ENCODE measurements at regions not wholly inside any gene's neighbourhood (a gene's known extent, or its start where the extent isn't known, plus 50 kb on each side); places are given as distances from the start of the nearest gene placed in this dataset.

- H3K9me3 ChIP-seq = no peaks in the 10 kb centered on the region
- H3K36me3 ChIP-seq = no peaks in the 10 kb centered on the region
- H3K27me3 ChIP-seq = no peaks in the 10 kb centered on the region
- no peaks in the 10 kb centered on the region for H3K4me1 ChIP-seq (ENCODE audit: control insufficient read depth in 1 of 2, insufficient read depth in 1 of 2, low read depth in 1 of 2, low read length in 1 of 2)
- H3K27ac ChIP-seq = no peak overlapping the region
- TF ChIP-seq, protein P1, sequence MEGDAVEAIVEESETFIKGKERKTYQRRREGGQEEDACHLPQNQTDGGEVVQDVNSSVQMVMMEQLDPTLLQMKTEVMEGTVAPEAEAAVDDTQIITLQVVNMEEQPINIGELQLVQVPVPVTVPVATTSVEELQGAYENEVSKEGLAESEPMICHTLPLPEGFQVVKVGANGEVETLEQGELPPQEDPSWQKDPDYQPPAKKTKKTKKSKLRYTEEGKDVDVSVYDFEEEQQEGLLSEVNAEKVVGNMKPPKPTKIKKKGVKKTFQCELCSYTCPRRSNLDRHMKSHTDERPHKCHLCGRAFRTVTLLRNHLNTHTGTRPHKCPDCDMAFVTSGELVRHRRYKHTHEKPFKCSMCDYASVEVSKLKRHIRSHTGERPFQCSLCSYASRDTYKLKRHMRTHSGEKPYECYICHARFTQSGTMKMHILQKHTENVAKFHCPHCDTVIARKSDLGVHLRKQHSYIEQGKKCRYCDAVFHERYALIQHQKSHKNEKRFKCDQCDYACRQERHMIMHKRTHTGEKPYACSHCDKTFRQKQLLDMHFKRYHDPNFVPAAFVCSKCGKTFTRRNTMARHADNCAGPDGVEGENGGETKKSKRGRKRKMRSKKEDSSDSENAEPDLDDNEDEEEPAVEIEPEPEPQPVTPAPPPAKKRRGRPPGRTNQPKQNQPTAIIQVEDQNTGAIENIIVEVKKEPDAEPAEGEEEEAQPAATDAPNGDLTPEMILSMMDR (IDR thresholded peaks at IDR 0.05) = no peak
- no peak overlapping the region for H3K4me3 ChIP-seq (ENCODE audit: low read depth in 1 of 2, low read length in 1 of 2)
These were observed 690.4 kb upstream of the CDH18 start for GRCh38 chr5:20678386-20678785.

- H3K27me3 ChIP-seq = no peaks in the 10 kb centered on the region
- H3K4me3 ChIP-seq (ENCODE audit: low read depth in 1 of 2, low read length in 1 of 2) = no peak overlapping the region
- no peaks in the 10 kb centered on the region for H3K4me1 ChIP-seq (ENCODE audit: control insufficient read depth in 1 of 2, insufficient read depth in 1 of 2, low read depth in 1 of 2, low read length in 1 of 2)
- H3K36me3 ChIP-seq = no peaks in the 10 kb centered on the region
- H3K27ac ChIP-seq = no peak overlapping the region
- TF ChIP-seq, protein P1 (IDR thresholded peaks at IDR 0.05) = no peak
- H3K9me3 ChIP-seq = no peaks in the 10 kb centered on the region
These were observed 672.6 kb upstream of the CDH18 start for GRCh38 chr5:20660588-20660987.

DNA sequence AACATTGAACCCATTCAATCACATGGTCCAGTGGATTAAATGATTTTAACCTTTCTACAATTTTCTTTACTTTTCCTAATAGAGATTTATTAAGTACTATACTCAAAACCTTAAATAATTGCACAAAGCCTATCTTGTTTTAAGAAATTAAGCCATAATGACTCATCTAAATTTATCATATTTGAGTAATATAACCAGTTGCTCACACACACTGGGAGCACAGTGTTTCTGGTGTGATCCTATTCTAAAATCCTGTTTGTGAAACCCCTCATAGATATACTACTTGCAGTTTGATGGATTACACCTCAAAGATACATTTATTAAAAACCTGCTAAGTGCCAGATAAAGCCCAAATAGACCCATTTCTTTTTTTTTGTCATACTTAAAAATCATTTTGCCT lies 668.3 kb upstream of the CDH18 start:
- H3K4me3 ChIP-seq (ENCODE audit: low read depth in 1 of 2, low read length in 1 of 2) = no peak overlapping the region
- TF ChIP-seq, protein P1 (IDR thresholded peaks at IDR 0.05) = no peak
- no peaks in the 10 kb centered on the region for H3K27me3 ChIP-seq
- no peak overlapping the region for H3K27ac ChIP-seq
- no peaks in the 10 kb centered on the region for H3K4me1 ChIP-seq (ENCODE audit: control insufficient read depth in 1 of 2, insufficient read depth in 1 of 2, low read depth in 1 of 2, low read length in 1 of 2)
- H3K9me3 ChIP-seq = no peaks in the 10 kb centered on the region
- H3K36me3 ChIP-seq = no peaks in the 10 kb centered on the region

DNA sequence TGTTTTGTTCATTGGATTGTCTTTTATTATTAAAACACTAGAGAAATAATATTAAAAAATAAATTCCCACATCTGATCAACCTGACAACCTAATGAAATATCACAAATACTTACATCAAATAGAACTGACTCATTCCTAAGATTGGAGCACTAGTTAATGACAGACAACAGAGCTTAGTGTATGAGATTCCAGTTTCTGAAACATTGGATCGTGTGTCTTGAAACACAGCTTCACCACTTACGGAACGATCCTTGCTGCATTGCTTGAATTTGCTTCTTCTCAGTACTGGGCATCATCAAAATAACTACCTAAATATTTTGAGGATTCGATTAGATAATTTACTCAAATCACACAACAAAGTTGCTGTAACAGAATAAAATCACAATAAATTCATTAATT lies 667.2 kb upstream of the CDH18 start:
- Histone ChIP-seq H3K4me1 (ENCODE audit: control insufficient read depth in 1 of 2, insufficient read depth in 1 of 2, low read depth in 1 of 2, low read length in 1 of 2) (no peaks in the 10 kb centered on the region), H3K27ac (no peak overlapping the region), H3K4me3 (ENCODE audit: low read depth in 1 of 2, low read length in 1 of 2) (no peak overlapping the region), H3K27me3 (no peaks in the 10 kb centered on the region), H3K36me3 (no peaks in the 10 kb centered on the region), H3K9me3 (no peaks in the 10 kb centered on the region)
- TF ChIP-seq, protein P1 (IDR thresholded peaks at IDR 0.05) = no peak

GRCh38 chr5:20654746-20655145 lies 666.7 kb upstream of the CDH18 start:
- H3K27me3 ChIP-seq = no peaks in the 10 kb centered on the region
- TF ChIP-seq, protein P1 (IDR thresholded peaks at IDR 0.05) = no peak

GRCh38 chr5:20654033-20654432 lies 666.0 kb upstream of the CDH18 start:
- no peak overlapping the region for H3K4me3 ChIP-seq (ENCODE audit: low read depth in 1 of 2, low read length in 1 of 2)
- no peaks in the 10 kb centered on the region for H3K36me3 ChIP-seq
- no peaks in the 10 kb centered on the region for H3K9me3 ChIP-seq
- TF ChIP-seq, protein P1 (IDR thresholded peaks at IDR 0.05) = no peak
- no peaks in the 10 kb centered on the region for H3K4me1 ChIP-seq (ENCODE audit: control insufficient read depth in 1 of 2, insufficient read depth in 1 of 2, low read depth in 1 of 2, low read length in 1 of 2)
- H3K27me3 ChIP-seq = no peaks in the 10 kb centered on the region
- H3K27ac ChIP-seq = no peak overlapping the region

More at GRCh38 chr5:20654746-20655145, 666.7 kb upstream of the CDH18 start:
- no peak overlapping the region for H3K4me3 ChIP-seq (ENCODE audit: low read depth in 1 of 2, low read length in 1 of 2)
- no peak overlapping the region for H3K27ac ChIP-seq
- H3K9me3 ChIP-seq = no peaks in the 10 kb centered on the region
- H3K4me1 ChIP-seq (ENCODE audit: control insufficient read depth in 1 of 2, insufficient read depth in 1 of 2, low read depth in 1 of 2, low read length in 1 of 2) = no peaks in the 10 kb centered on the region
- H3K36me3 ChIP-seq = no peaks in the 10 kb centered on the region
